ENCODE measurements at regions not wholly inside any gene's neighbourhood (a gene's known extent, or its start where the extent isn't known, plus 50 kb on each side); places are given as distances from the start of the nearest gene placed in this dataset.

- TF ChIP-seq CTCF (IDR thresholded peaks at IDR 0.05 in 2 of 3, conservative IDR thresholded peaks at IDR 0.05 in 1 of 3; ENCODE audit: control insufficient read depth in 2 of 3, extremely low read depth in 1 of 3, insufficient read depth in 1 of 3, low read depth in 3 of 3, low read length in 3 of 3) = no peak
- no peak for TF ChIP-seq RAD21 (IDR thresholded peaks at IDR 0.05; ENCODE audit: insufficient read depth, low read depth, low read length)
- TF ChIP-seq YY1 (IDR thresholded peaks at IDR 0.05; ENCODE audit: low read depth, low read length) = no peak
- TF ChIP-seq EP300 (IDR thresholded peaks at IDR 0.05; ENCODE audit: borderline replicate concordance in 1 of 2, control insufficient read depth in 1 of 2, low read depth in 2 of 2, low read length in 2 of 2) = no peak
- TF ChIP-seq POLR2AphosphoS5 (IDR thresholded peaks at IDR 0.05; ENCODE audit: low read length) = no peak
- TF ChIP-seq, protein P1, sequence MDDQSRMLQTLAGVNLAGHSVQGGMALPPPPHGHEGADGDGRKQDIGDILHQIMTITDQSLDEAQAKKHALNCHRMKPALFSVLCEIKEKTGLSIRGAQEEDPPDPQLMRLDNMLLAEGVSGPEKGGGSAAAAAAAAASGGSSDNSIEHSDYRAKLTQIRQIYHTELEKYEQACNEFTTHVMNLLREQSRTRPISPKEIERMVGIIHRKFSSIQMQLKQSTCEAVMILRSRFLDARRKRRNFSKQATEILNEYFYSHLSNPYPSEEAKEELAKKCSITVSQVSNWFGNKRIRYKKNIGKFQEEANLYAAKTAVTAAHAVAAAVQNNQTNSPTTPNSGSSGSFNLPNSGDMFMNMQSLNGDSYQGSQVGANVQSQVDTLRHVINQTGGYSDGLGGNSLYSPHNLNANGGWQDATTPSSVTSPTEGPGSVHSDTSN (IDR thresholded peaks at IDR 0.05; ENCODE audit: insufficient replicate concordance, low read depth, low read length) = no peak
- no peak for TF ChIP-seq NRF1 (conservative IDR thresholded peaks at IDR 0.05; ENCODE audit: low read depth, low read length)
- TF ChIP-seq MXI1 (IDR thresholded peaks at IDR 0.05; ENCODE audit: low read depth, low read length) = no peak
- TF ChIP-seq, protein P2, sequence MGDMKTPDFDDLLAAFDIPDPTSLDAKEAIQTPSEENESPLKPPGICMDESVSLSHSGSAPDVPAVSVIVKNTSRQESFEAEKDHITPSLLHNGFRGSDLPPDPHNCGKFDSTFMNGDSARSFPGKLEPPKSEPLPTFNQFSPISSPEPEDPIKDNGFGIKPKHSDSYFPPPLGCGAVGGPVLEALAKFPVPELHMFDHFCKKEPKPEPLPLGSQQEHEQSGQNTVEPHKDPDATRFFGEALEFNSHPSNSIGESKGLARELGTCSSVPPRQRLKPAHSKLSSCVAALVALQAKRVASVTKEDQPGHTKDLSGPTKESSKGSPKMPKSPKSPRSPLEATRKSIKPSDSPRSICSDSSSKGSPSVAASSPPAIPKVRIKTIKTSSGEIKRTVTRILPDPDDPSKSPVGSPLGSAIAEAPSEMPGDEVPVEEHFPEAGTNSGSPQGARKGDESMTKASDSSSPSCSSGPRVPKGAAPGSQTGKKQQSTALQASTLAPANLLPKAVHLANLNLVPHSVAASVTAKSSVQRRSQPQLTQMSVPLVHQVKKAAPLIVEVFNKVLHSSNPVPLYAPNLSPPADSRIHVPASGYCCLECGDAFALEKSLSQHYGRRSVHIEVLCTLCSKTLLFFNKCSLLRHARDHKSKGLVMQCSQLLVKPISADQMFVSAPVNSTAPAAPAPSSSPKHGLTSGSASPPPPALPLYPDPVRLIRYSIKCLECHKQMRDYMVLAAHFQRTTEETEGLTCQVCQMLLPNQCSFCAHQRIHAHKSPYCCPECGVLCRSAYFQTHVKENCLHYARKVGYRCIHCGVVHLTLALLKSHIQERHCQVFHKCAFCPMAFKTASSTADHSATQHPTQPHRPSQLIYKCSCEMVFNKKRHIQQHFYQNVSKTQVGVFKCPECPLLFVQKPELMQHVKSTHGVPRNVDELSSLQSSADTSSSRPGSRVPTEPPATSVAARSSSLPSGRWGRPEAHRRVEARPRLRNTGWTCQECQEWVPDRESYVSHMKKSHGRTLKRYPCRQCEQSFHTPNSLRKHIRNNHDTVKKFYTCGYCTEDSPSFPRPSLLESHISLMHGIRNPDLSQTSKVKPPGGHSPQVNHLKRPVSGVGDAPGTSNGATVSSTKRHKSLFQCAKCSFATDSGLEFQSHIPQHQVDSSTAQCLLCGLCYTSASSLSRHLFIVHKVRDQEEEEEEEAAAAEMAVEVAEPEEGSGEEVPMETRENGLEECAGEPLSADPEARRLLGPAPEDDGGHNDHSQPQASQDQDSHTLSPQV (IDR thresholded peaks at IDR 0.05) = no peak
- no peak for TF ChIP-seq PML (IDR thresholded peaks at IDR 0.05; ENCODE audit: low read length)
- no peak for TF ChIP-seq CBFB (IDR thresholded peaks at IDR 0.05; ENCODE audit: low read depth)
Measured at GRCh38 chrX:1045680-1046314, 166.7 kb downstream of the CRLF2 start.
